MM.1S (cell line): ENCODE measurements at regions not wholly inside any gene's neighbourhood (a gene's known extent, or its start where the extent isn't known, plus 50 kb on each side); places are given as distances from the start of the nearest gene placed in this dataset.

Experiments
- EZH2 ChIP-seq: fragments of 300-600 bp; sonication (generic); optimal IDR thresholded peaks from 2 replicates; pipeline ENCODE3; 2017; ENCODE audit warnings: low read depth, mild to moderate bottlenecking, antibody characterized with exemption, low read length, mixed read lengths
- TF ChIP-seq, protein P1 (sequence below): fragments of 300-600 bp; sonication (generic); IDR thresholded peaks from 2 replicates; pipeline ENCODE4 v1.5.1; 2016; ENCODE audit warnings: antibody characterized with exemption, low read length, mixed read lengths

DNA sequence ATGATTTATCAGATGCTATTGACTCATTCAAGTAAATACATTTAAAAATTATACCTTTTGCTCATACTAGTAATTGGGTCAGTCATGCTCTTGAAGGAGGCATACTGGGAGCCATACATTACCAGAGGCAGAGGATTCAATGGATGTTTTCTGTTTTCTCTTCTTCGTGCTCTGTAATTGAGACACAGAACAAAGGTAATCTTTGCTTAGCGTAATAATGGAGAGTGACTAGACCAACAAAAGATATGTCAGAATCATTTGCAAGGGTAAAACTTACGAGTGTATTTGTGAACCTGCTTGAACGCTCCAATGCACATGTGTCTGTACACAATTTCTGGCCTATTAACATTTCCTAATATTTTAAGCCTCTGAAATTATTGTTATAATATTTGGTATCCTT lies 296.4 kb downstream of the FOXG1 start:
- TF ChIP-seq, protein P1, sequence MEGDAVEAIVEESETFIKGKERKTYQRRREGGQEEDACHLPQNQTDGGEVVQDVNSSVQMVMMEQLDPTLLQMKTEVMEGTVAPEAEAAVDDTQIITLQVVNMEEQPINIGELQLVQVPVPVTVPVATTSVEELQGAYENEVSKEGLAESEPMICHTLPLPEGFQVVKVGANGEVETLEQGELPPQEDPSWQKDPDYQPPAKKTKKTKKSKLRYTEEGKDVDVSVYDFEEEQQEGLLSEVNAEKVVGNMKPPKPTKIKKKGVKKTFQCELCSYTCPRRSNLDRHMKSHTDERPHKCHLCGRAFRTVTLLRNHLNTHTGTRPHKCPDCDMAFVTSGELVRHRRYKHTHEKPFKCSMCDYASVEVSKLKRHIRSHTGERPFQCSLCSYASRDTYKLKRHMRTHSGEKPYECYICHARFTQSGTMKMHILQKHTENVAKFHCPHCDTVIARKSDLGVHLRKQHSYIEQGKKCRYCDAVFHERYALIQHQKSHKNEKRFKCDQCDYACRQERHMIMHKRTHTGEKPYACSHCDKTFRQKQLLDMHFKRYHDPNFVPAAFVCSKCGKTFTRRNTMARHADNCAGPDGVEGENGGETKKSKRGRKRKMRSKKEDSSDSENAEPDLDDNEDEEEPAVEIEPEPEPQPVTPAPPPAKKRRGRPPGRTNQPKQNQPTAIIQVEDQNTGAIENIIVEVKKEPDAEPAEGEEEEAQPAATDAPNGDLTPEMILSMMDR = no peak
- no peak for TF ChIP-seq EZH2
